AG04449 (cell line): ENCODE measurements at regions not wholly inside any gene's neighbourhood (a gene's known extent, or its start where the extent isn't known, plus 50 kb on each side); places are given as distances from the start of the nearest gene placed in this dataset.

Experiments used
- CTCF ChIA-PET: fragments of 350-600 bp; formaldehyde crosslinking; extraction: SDS; loops from one replicate; lab custom pipeline; 2021; ENCODE audit warnings: antibody characterized with exemption; lab: Yijun Ruan, JAX
- POLR2A ChIA-PET: fragments of 400-600, 350-600 bp; formaldehyde crosslinking; extraction: SDS; loops from one replicate; lab custom pipeline; 2020; ENCODE audit warnings: antibody characterized with exemption, inconsistent platforms; lab: Yijun Ruan, JAX
- DNase-seq: peaks from one replicate; pipeline ENCODE4 v3.0.0-alpha.2; 2010; ENCODE audit warnings: low read depth, low spot score
- H3K4me3 ChIP-seq: 2 replicates; pipeline ENCODE4 v1.5.1; 2011; ENCODE audit warnings: low read depth, mild to moderate bottlenecking, control low read depth, low read length
- CTCF ChIP-seq: IDR thresholded peaks from one replicate; pipeline ENCODE4 v1.5.1; 2011; ENCODE audit warnings: mild to moderate bottlenecking, moderate library complexity, low read length, control low read depth, inconsistent platforms; ENCODE audit not compliant: insufficient read depth; ENCODE audit errors: missing control alignments

- ChIA-PET POLR2A (no interaction called here), CTCF (no interaction called here)
- DNase-seq: no peak
- TF ChIP-seq CTCF: no peak
- H3K4me3 ChIP-seq: no peak overlapping the region
These were observed 1241.2 kb upstream of the FLRT2 start for GRCh38 chr14:84288781-84289180.

GRCh38 chr14:84298663-84299195, 1231.2 kb upstream of the FLRT2 start:
- no peak overlapping the region for H3K4me3 ChIP-seq
- no peak for DNase-seq
- ChIA-PET POLR2A (no interaction called here), CTCF (no interaction called here)
- no peak for TF ChIP-seq CTCF

DNA sequence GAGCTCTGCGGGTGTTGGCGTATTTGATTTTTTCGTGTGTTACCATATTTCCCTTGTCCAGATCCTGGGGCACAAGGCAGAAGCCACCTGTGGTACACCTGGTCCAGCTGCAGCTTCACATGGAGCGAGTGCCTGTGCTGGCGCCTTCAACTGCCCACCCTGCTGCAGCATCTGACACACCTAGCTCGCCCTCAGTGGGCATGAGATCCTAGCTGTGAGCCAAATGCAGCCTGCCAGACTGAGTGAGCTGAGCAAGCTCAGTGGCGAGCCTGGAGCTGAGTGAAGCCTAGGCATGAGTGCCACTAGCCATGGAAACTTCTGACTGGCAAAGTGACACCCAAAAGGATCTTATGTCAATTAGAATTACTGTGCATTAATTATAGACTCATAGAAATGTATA, 1226.8 kb upstream of the FLRT2 start:
- CTCF ChIA-PET: no interaction called here
- no peak for DNase-seq
- no peak for TF ChIP-seq CTCF
- H3K4me3 ChIP-seq: no peak overlapping the region
- POLR2A ChIA-PET: no interaction called here

DNA sequence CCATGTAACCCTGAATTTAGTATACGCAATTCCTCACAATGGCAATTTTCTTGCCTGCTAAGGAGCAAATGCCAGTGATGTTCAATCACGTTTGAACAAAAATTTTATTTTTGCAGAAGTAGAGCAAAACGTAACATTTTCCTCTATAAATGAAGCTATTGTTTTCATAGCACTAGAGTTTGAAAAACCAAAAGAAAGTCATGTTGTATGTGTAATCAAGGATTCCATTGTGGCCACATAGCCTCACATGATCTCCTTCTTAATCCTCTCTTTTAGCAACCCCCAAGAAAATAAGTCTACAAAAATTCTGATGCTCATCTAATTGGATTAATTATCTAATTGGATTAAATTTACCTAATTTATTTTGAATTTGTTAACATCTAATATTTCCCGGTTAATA, 1217.4 kb upstream of the FLRT2 start:
- H3K4me3 ChIP-seq: no peak overlapping the region
- no peak for TF ChIP-seq CTCF
- DNase-seq: no peak
- CTCF ChIA-PET: no interaction called here
- POLR2A ChIA-PET: no interaction called here

DNA sequence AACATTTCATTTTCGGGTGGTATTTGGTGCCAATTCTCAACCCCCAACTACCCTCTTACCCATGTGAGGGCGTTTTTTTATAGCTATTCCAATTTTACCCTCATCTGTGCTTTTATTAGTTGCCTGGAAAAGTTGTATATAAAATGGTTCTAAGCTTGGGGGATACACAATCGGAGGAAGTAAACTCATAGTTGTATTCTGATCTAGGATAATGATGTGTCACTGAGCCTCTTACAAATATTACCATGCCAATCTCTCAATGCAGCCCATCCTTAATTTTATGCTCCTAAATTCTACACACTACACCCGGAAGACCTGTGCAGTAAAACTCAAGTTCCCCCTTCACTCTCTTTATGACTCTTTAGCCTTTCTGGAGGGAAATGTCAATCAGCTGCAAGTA, 1206.5 kb upstream of the FLRT2 start:
- H3K4me3 ChIP-seq: no peak overlapping the region
- no peak for DNase-seq
- POLR2A ChIA-PET: no interaction called here
- TF ChIP-seq CTCF: no peak
- CTCF ChIA-PET: no interaction called here

DNA sequence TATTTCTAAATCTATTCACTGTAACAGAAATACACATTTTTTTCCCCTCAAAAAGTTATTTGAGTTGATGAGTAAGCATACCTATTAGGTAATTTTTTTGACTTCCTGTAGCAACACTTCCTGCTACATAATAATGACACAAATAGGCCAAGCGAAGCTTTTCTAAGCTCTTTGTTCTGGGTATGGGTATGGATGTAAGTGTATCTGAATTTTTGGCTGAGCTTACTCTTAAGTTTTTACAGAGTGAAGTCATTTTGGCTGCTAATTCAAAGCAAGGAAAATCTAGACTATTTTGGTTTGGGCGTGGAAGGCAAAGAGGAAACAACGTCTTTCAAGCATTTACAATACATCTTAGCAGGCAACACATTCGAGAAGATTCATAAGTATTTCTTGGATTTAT, 1206.0 kb upstream of the FLRT2 start:
- POLR2A ChIA-PET: no interaction called here
- DNase-seq: no peak
- no peak for TF ChIP-seq CTCF
- CTCF ChIA-PET: no interaction called here
- no peak overlapping the region for H3K4me3 ChIP-seq

- ChIA-PET POLR2A (no interaction called here), CTCF (no interaction called here)
- no peak for TF ChIP-seq CTCF
- H3K4me3 ChIP-seq: no peak overlapping the region
- DNase-seq: no peak
These were observed 1193.5 kb upstream of the FLRT2 start for GRCh38 chr14:84336433-84336832.
